ENCODE measurements at regions not wholly inside any gene's neighbourhood (a gene's known extent, or its start where the extent isn't known, plus 50 kb on each side); places are given as distances from the start of the nearest gene placed in this dataset.

GRCh38 chr7:114107522-114107921 lies 188.7 kb upstream of the PPP1R3A start:
- TF ChIP-seq CTCF (IDR thresholded peaks at IDR 0.05) (no peak), ZFX (IDR thresholded peaks at IDR 0.05; ENCODE audit: borderline replicate concordance) (no peak)
